GM12878 (cell line): ENCODE measurements at regions not wholly inside any gene's neighbourhood (a gene's known extent, or its start where the extent isn't known, plus 50 kb on each side); places are given as distances from the start of the nearest gene placed in this dataset.

ENCODE experiments used
- ATAC-seq: fragments of 200-7000 bp; cut with Tn5 transposase; 3 replicates; pipeline ENCODE4 v1.9.1; 2020; ENCODE audit warnings: mild to moderate bottlenecking, moderate library complexity
- BruUV-seq: library from RNA; stranded (reverse); fragments of 400-500 nt; replicated peaks from 2 replicates; lab custom pipeline; 2021; lab: Mats Ljungman, UMichigan
- CTCF ChIA-PET: fragments of 300-600 bp; sonication (Branson Sonifier 250); formaldehyde crosslinking; extraction: SDS; loops from one replicate; lab custom pipeline; 2021; ENCODE audit warnings: inconsistent platforms; lab: Yijun Ruan, JAX
- POLR2A ChIA-PET: fragments of 350-600 bp; formaldehyde crosslinking; extraction: SDS; loops from one replicate; lab custom pipeline; 2021; ENCODE audit warnings: inconsistent platforms; lab: Charles Lee
- RAD21 ChIA-PET: fragments of 300-600 bp; sonication (Branson Sonifier 250); formaldehyde crosslinking; loops from one replicate; lab custom pipeline; 2023; ENCODE audit warnings: antibody characterized with exemption; ENCODE audit not compliant: unreplicated experiment; lab: Charles Lee
- SMC1A ChIA-PET: fragments of 300-600 bp; sonication (Branson Sonifier 250); formaldehyde crosslinking; loops from one replicate; lab custom pipeline; 2023; ENCODE audit not compliant: unreplicated experiment, uncharacterized antibody; lab: Charles Lee
- DNase-seq: peaks from one replicate; pipeline ENCODE4 v3.0.0-alpha.2; 2011; ENCODE audit warnings: low read depth, low spot score
- FAIRE-seq: peaks from 3 replicates; lab custom pipeline; 2011; peaks lifted over from hg19 to GRCh38; lab: Jason Lieb, UNC
- H2AFZ ChIP-seq: 2 replicates; pipeline ENCODE4 v1.6.0; 2011; ENCODE audit warnings: low read depth, low read length, control low read depth; ENCODE audit not compliant: control insufficient read depth
- H3K27ac ChIP-seq: 2 replicates; pipeline ENCODE4 v1.5.1; 2011; ENCODE audit warnings: control low read depth; ENCODE audit not compliant: control insufficient read depth, insufficient read depth
- H3K27me3 ChIP-seq, 2 experiments: replicated peaks in 1 of 2; 2 replicates each; pipeline versions ENCODE4 v1.6.0 to v1.6.1; 2011; ENCODE audit warnings: low read length in 1 of 2; ENCODE audit not compliant: control insufficient read depth in 2 of 2, insufficient read depth in 2 of 2
- H3K36me3 ChIP-seq, 2 experiments: 2 replicates each; pipeline ENCODE4 v1.5.1; 2011; ENCODE audit warnings: low read length in 1 of 2; ENCODE audit not compliant: control insufficient read depth in 2 of 2, insufficient read depth in 2 of 2
- H3K4me1 ChIP-seq: 2 replicates; pipeline ENCODE4 v1.6.1; 2011; ENCODE audit warnings: mild to moderate bottlenecking, low read length, moderate library complexity, mixed read lengths; ENCODE audit not compliant: control insufficient read depth, insufficient read depth
- H3K4me2 ChIP-seq: 2 replicates; pipeline ENCODE4 v1.6.0; 2011; ENCODE audit warnings: control low read depth; ENCODE audit not compliant: control insufficient read depth, insufficient read depth
- H3K4me3 ChIP-seq: fragments of 200-600 bp; sonication (generic); 2 replicates; pipeline ENCODE4 v1.5.1; 2016
- H3K79me2 ChIP-seq: 2 replicates; pipeline ENCODE4 v1.6.0; 2011; ENCODE audit warnings: low read length; ENCODE audit not compliant: control insufficient read depth, insufficient read depth
- H3K9ac ChIP-seq: 2 replicates; pipeline ENCODE4 v1.8.0; 2011; ENCODE audit warnings: low read length, control low read depth, mixed read lengths; ENCODE audit not compliant: control insufficient read depth, insufficient read depth
- H3K9me3 ChIP-seq: replicated peaks from 3 replicates; pipeline ENCODE4 v1.5.1; 2011; ENCODE audit warnings: mild to moderate bottlenecking, low read length; ENCODE audit not compliant: control insufficient read depth, insufficient read depth
- H4K20me1 ChIP-seq: 2 replicates; pipeline ENCODE4 v1.6.0; 2011; ENCODE audit not compliant: control insufficient read depth, insufficient read depth
- ASH2L ChIP-seq: fragments of 300-600, 200-600 bp; sonication (generic); IDR thresholded peaks from 2 replicates; pipeline ENCODE4 v1.6.1; 2017; ENCODE audit warnings: low read depth, mild to moderate bottlenecking, borderline replicate concordance
- KAT2A ChIP-seq: conservative IDR thresholded peaks from 2 replicates; pipeline ENCODE4 v1.6.1; 2011; ENCODE audit warnings: low read depth, low read length; ENCODE audit not compliant: control insufficient read depth
- LARP7 ChIP-seq: fragments of 450-650 bp; IDR thresholded peaks from 2 replicates; pipeline ENCODE4 v1.6.1; 2017; ENCODE audit warnings: mild to moderate bottlenecking
- MTA3 ChIP-seq: IDR thresholded peaks from 2 replicates; pipeline ENCODE4 v1.6.1; 2012; ENCODE audit warnings: low read length, inconsistent platforms, borderline replicate concordance
- NBN ChIP-seq: fragments of 450-650 bp; IDR thresholded peaks from 2 replicates; pipeline ENCODE4 v1.6.1; 2016
- NKRF ChIP-seq: fragments of 450-650 bp; conservative IDR thresholded peaks from 2 replicates; pipeline ENCODE4 v1.6.1; 2017; ENCODE audit warnings: mild to moderate bottlenecking, moderate library complexity
- POLR2AphosphoS5 ChIP-seq: IDR thresholded peaks from 2 replicates; pipeline ENCODE4 v1.6.1; 2011; ENCODE audit warnings: mild to moderate bottlenecking, low read length, inconsistent platforms
- SIN3A ChIP-seq: IDR thresholded peaks from 2 replicates; pipeline ENCODE4 v1.6.1; 2012; ENCODE audit warnings: low read depth, low read length, improper control_type of control experiment
- SKIL ChIP-seq: fragments of 450-650 bp; IDR thresholded peaks from 2 replicates; pipeline ENCODE4 v1.6.1; 2017; ENCODE audit warnings: mild to moderate bottlenecking, low read depth, inconsistent platforms; ENCODE audit not compliant: poor library complexity, severe bottlenecking
- YY1 ChIP-seq: IDR thresholded peaks from 2 replicates; pipeline ENCODE4 v1.6.1; 2011; ENCODE audit warnings: low read depth, mild to moderate bottlenecking, low read length
- ZNF384 ChIP-seq: IDR thresholded peaks from 2 replicates; pipeline ENCODE4 v1.6.1; 2012; ENCODE audit warnings: low read depth, mild to moderate bottlenecking, low read length, improper control_type of control experiment, borderline replicate concordance
- WGBS: methylation state at CpG from one replicate; pipeline ENCODE4 v1.1.6; 2016; ENCODE audit warnings: low lambda C conversion rate; ENCODE audit not compliant: insufficient replicate concordance, insufficient coverage; ENCODE audit errors: missing lambda C conversion rate; 5-methylcytosine and 5-hydroxymethylcytosine counted together
- in situ Hi-C: fragments of 300-500 bp; cut with MboI; formaldehyde crosslinking; loops from 9 replicates; pipeline ENCODE4 v1.14.3; 2018; ENCODE audit warnings: mixed read lengths
- intact Hi-C: fragments of 100-400 bp; cut with micrococcal nuclease; formaldehyde crosslinking; loops from one replicate; pipeline ENCODE4 v1.14.2; 2022; ENCODE audit not compliant: unreplicated experiment
- TF ChIP-seq, protein P1 (sequence below): fragments of 450-650 bp; IDR thresholded peaks from 2 replicates; pipeline ENCODE4 v1.6.1; 2017; ENCODE audit warnings: borderline replicate concordance

- TF ChIP-seq NKRF = no peak
- no peak for TF ChIP-seq ASH2L
- TF ChIP-seq YY1 = no peak
- TF ChIP-seq NBN = no peak
- TF ChIP-seq ZNF384 = no peak
- TF ChIP-seq SKIL = no peak
- TF ChIP-seq, protein P1, sequence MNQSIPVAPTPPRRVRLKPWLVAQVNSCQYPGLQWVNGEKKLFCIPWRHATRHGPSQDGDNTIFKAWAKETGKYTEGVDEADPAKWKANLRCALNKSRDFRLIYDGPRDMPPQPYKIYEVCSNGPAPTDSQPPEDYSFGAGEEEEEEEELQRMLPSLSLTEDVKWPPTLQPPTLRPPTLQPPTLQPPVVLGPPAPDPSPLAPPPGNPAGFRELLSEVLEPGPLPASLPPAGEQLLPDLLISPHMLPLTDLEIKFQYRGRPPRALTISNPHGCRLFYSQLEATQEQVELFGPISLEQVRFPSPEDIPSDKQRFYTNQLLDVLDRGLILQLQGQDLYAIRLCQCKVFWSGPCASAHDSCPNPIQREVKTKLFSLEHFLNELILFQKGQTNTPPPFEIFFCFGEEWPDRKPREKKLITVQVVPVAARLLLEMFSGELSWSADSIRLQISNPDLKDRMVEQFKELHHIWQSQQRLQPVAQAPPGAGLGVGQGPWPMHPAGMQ = no peak
- TF ChIP-seq KAT2A = no peak
- TF ChIP-seq POLR2AphosphoS5 = no peak
- no peak for TF ChIP-seq SIN3A
- no peak for TF ChIP-seq MTA3
- no peak for TF ChIP-seq LARP7
- POLR2A ChIA-PET = no interaction called here
- H3K27me3 ChIP-seq = no peaks in the 10 kb centered on the region
- no peak overlapping the region for H3K4me3 ChIP-seq
- H3K79me2 ChIP-seq = no peaks in the 10 kb centered on the region
- CTCF ChIA-PET = no interaction called here
- intact Hi-C loops = no loop called here
- H4K20me1 ChIP-seq = no peaks in the 10 kb centered on the region
- H3K9me3 ChIP-seq = no peaks in the 10 kb centered on the region
- SMC1A ChIA-PET = interaction anchor here (0.9 to 1.3 kb wide), 2 partner anchors 10 to 28 kb away, joined by 3 read pairs; no protein-coding TSS in a partner anchor
- DNase-seq (no peak), ATAC-seq (no peak), FAIRE-seq (no peak)
- H3K4me1 ChIP-seq = no peaks in the 10 kb centered on the region
- in situ Hi-C loops = no loop called here
- H3K36me3 ChIP-seq = no peaks in the 10 kb centered on the region
- BruUV-seq = no TSS peak
- no peak overlapping the region for H2AFZ ChIP-seq
- no peak overlapping the region for H3K9ac ChIP-seq
- H3K4me2 ChIP-seq = no peak overlapping the region
- H3K27ac ChIP-seq = no peak overlapping the region
- RAD21 ChIA-PET = no interaction called here
- 34% methylated on average over 5 of the region's 5 CpGs for WGBS
These were observed 472.2 kb upstream of the ANO3 start for GRCh38 chr11:25859776-25860175.
